B cell (primary cell): ENCODE measurements at regions not wholly inside any gene's neighbourhood (a gene's known extent, or its start where the extent isn't known, plus 50 kb on each side); places are given as distances from the start of the nearest gene placed in this dataset.
"Not testable (repeated sequence)": the region's sequence is repeated elsewhere in the genome, so short reads cannot be mapped to it uniquely, and the experiment has no call there.

Source experiments
- ATAC-seq: fragments of 200-7000 bp; cut with Tn5 transposase; one replicate; pipeline ENCODE4 v1.10.0; 2021; ENCODE audit warnings: low read depth, mild to moderate bottlenecking, moderate number of reproducible peaks, moderate library complexity
- CTCF ChIA-PET: fragments of 350-600 bp; sonication (Branson Sonifier 250); formaldehyde crosslinking; loops from one replicate; lab custom pipeline; 2021; ENCODE audit warnings: antibody characterized with exemption, inconsistent platforms; lab: Charles Lee
- POLR2A ChIA-PET: fragments of 350-600 bp; sonication (Branson Sonifier 250); formaldehyde crosslinking; loops from one replicate; lab custom pipeline; 2021; ENCODE audit warnings: antibody characterized with exemption; lab: Charles Lee
- DNase-seq: peaks from one replicate; pipeline ENCODE4 v3.0.0; 2013
- H2AFZ ChIP-seq: 2 replicates; pipeline ENCODE4 v1.6.1; 2012; ENCODE audit warnings: mild to moderate bottlenecking, low read depth, low read length; ENCODE audit not compliant: insufficient read depth, poor library complexity, severe bottlenecking
- H3K27ac ChIP-seq, 2 donors: 1 replicate in 1 of 2; 2 replicates in 1 of 2; pipeline ENCODE4 v1.5.1; 2012 to 2013; ENCODE audit warnings: low read length in 2 of 2, mild to moderate bottlenecking in 2 of 2, moderate library complexity in 1 of 2
- H3K27me3 ChIP-seq, 4 experiments: fragments of 200-600 bp in 1 of 4; sonication (generic) in 1 of 4; replicated peaks in 1 of 4; 1 replicate in 2 of 4; 2 replicates in 2 of 4; pipeline versions ENCODE4 v1.6.1 to v1.7.0; 2013 to 2016; ENCODE audit warnings: low read length in 3 of 4, mild to moderate bottlenecking in 2 of 4, mixed read lengths in 1 of 4, moderate library complexity in 1 of 4; ENCODE audit not compliant: insufficient read depth in 4 of 4, control insufficient read depth in 3 of 4; ENCODE audit errors: control extremely low read depth in 1 of 4
- H3K36me3 ChIP-seq, 2 experiments: replicated peaks in 1 of 2; 1 replicate in 1 of 2; 2 replicates in 1 of 2; pipeline versions ENCODE4 v1.6.1 to v1.7.1; 2013; ENCODE audit warnings: low read length in 1 of 2; ENCODE audit not compliant: insufficient read depth in 2 of 2, control insufficient read depth in 1 of 2; ENCODE audit errors: control extremely low read depth in 1 of 2, extremely low read depth in 1 of 2
- H3K4me1 ChIP-seq, 2 donors: fragments of 200-600 bp in 1 of 2; sonication (generic) in 1 of 2; 1 replicate in 1 of 2; 2 replicates in 1 of 2; pipeline versions ENCODE4 v1.5.1 to v1.6.1; 2013 to 2017; ENCODE audit warnings: low read length in 2 of 2; ENCODE audit not compliant: control insufficient read depth in 2 of 2, insufficient read depth in 2 of 2
- H3K4me2 ChIP-seq: replicated peaks from 2 replicates; pipeline ENCODE3; 2012; ENCODE audit warnings: mild to moderate bottlenecking, low read depth, low read length; ENCODE audit not compliant: poor library complexity, severe bottlenecking
- H3K4me3 ChIP-seq, 5 experiments: fragments of 200-600 bp in 1 of 5; sonication (generic) in 1 of 5; 1 replicate in 3 of 5; 2 replicates in 2 of 5; pipeline versions ENCODE4 v1.5.1 to v1.7.0; 2011 to 2016; ENCODE audit warnings: low read length in 4 of 5, mild to moderate bottlenecking in 4 of 5, low read depth in 2 of 5, control low read depth in 1 of 5, moderate library complexity in 1 of 5; ENCODE audit not compliant: insufficient read depth in 1 of 5; ENCODE audit errors: control extremely low read depth in 1 of 5, extremely low read depth in 1 of 5
- H3K79me2 ChIP-seq: fragments of 200-600 bp; sonication (generic); one replicate; pipeline ENCODE4 v1.6.0; 2016; ENCODE audit warnings: low read length; ENCODE audit not compliant: control insufficient read depth, insufficient read depth
- H3K9ac ChIP-seq: fragments of 200-600 bp; sonication (generic); 2 replicates; pipeline ENCODE4 v1.6.1; 2017; ENCODE audit warnings: mild to moderate bottlenecking, low read length, moderate library complexity
- H3K9me3 ChIP-seq, 3 donors: one replicate each; pipeline versions ENCODE4 v1.6.1 to v1.7.1; 2013; ENCODE audit warnings: low read length in 2 of 3; ENCODE audit not compliant: control insufficient read depth in 2 of 3, insufficient read depth in 1 of 3; ENCODE audit errors: control extremely low read depth in 1 of 3
- H4K20me1 ChIP-seq: 2 replicates; pipeline ENCODE4 v1.6.0; 2012; ENCODE audit warnings: mild to moderate bottlenecking, low read length; ENCODE audit not compliant: insufficient read depth, control insufficient read depth, poor library complexity, severe bottlenecking
- H3K27ac Mint-ChIP-seq: one replicate; pipeline ENCODE4 v1.8.0; 2021; ENCODE audit warnings: mixed read lengths
- H3K27me3 Mint-ChIP-seq: one replicate; pipeline ENCODE4 v1.8.0; 2021; ENCODE audit warnings: mixed read lengths
- H3K4me1 Mint-ChIP-seq: one replicate; pipeline ENCODE4 v1.8.0; 2021; ENCODE audit warnings: mixed read lengths
- H3K4me3 Mint-ChIP-seq: one replicate; pipeline ENCODE4 v1.8.0; 2021; ENCODE audit warnings: mixed read lengths
- H3K9me3 Mint-ChIP-seq: one replicate; pipeline ENCODE4 v1.8.0; 2022; ENCODE audit warnings: mixed read lengths; ENCODE audit not compliant: insufficient read depth
- CTCF ChIP-seq: fragments of 200-600 bp; IDR thresholded peaks from one replicate; pipeline ENCODE4 v1.8.0; 2022; ENCODE audit warnings: antibody characterized with exemption, mild to moderate bottlenecking
- EZH2 ChIP-seq: IDR thresholded peaks from 2 replicates; pipeline ENCODE4 v1.6.1; 2012; ENCODE audit warnings: borderline replicate concordance, low read depth, mild to moderate bottlenecking, moderate library complexity, low read length; ENCODE audit not compliant: insufficient read depth, poor library complexity, severe bottlenecking
- WGBS: methylation state at CpG from one replicate; pipeline ENCODE4 v1.1.5; 2013; ENCODE audit warnings: missing lambda C conversion rate; ENCODE audit not compliant: insufficient coverage; 5-methylcytosine and 5-hydroxymethylcytosine counted together
- intact Hi-C: fragments of 100-400 bp; cut with micrococcal nuclease; formaldehyde crosslinking; loops from one replicate; pipeline ENCODE4 v1.10.0; 2022

DNA sequence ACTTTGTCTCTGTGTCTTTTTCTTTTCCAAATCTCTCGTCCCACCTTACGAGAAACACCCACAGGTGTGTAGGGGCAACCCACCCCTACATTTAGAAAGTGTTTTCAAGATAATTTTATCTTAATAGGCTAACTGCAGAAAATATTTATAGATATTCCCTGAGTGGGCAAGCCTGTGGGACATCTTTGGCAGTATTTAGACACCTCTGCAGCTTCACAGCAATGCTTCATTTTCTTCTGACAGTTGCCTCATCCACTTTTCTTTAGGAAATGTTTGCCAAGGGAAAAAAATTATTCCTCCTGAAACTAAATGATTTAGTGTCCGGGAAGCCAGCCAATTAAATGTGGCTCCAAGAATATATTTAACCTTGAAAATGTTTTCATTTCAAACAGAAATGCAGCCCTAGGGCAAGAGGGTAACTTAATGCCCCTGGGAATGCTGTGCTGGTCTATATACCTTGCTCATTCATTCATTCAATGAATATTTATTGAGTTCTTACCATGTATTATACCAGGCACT is 290.4 kb downstream of the ABCC12 start:
- 83% methylated on average over 1 of the region's 3 CpGs for WGBS
- Mint-ChIP-seq H3K4me1 (no peaks in the 10 kb centered on the region), H3K27ac (no peak overlapping the region)

DNA sequence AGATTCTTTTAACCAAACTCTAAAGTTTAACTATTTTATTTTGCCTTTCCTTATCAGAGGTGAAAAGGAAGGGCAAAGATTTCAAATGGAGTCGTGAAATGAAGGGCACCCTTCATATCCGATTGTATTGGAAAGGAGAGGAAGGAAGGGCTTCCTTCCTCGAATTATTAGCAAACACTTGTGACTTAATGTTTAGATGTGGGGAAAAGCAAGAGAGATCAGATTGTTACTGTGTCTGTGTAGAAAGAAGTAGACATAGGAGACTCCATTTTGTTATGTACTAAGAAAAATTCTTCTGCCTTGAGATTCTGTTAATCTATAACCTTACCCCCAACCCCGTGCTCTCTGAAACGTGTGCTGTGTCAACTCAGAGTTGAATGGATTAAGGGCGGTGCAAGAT is 291.5 kb downstream of the ABCC12 start:
- POLR2A ChIA-PET, H3K79me2 ChIP-seq, H3K9me3 ChIP-seq, H3K27ac Mint-ChIP-seq, H3K27ac ChIP-seq, CTCF ChIA-PET, H3K4me3 Mint-ChIP-seq, H2AFZ ChIP-seq, intact Hi-C loops, H3K4me3 ChIP-seq, H3K4me1 Mint-ChIP-seq, H3K9ac ChIP-seq, H3K4me1 ChIP-seq, H3K4me2 ChIP-seq, H3K9me3 Mint-ChIP-seq, DNase-seq, H3K36me3 ChIP-seq, H4K20me1 ChIP-seq, ATAC-seq: not testable (repeated sequence)
- H3K27me3 Mint-ChIP-seq = peaks cover 21% of the 10 kb centered on the region
- H3K27me3 ChIP-seq = peaks cover 0 to 17% (median 0%) of the 10 kb centered on the region in 4 experiments
- no CpG with 5 or more reads among the region's 6 CpGs for WGBS

More for the DNA sequence above, 290.4 kb downstream of the ABCC12 start:
- Histone ChIP-seq H3K4me2 (no peak overlapping the region), H3K4me1 (no peaks in the 10 kb centered on the region), H3K9ac (no peak overlapping the region), H3K4me3 (no peak overlapping the region), H3K79me2 (no peaks in the 10 kb centered on the region), H3K27me3 (peaks cover 0 to 12% (median 0%) of the 10 kb centered on the region in 4 experiments), H3K9me3 (peaks cover 0 to 11% (median 0%) of the 10 kb centered on the region in 3 donors), H4K20me1 (no peaks in the 10 kb centered on the region), H3K36me3 (no peaks in the 10 kb centered on the region), H3K27ac (no peak overlapping the region), H2AFZ (no peak overlapping the region)
- CTCF ChIA-PET = no interaction called here
- TF ChIP-seq CTCF (no peak), EZH2 (no peak)
- DNase-seq = no peak
- Mint-ChIP-seq H3K9me3 (no peaks in the 10 kb centered on the region), H3K4me3 (no peak overlapping the region), H3K27me3 (peaks cover 21% of the 10 kb centered on the region)
- POLR2A ChIA-PET = no interaction called here
- intact Hi-C loops = no loop called here
- no peak for ATAC-seq
